GM21360 (cell line): ENCODE measurements at regions not wholly inside any gene's neighbourhood (a gene's known extent, or its start where the extent isn't known, plus 50 kb on each side); places are given as distances from the start of the nearest gene placed in this dataset.

Experiments used
- ATAC-seq: cut with Tn5 transposase; IDR thresholded peaks from one replicate; pipeline ENCODE4 v1.9.1; 2021; ENCODE audit warnings: mild to moderate bottlenecking, moderate library complexity; ENCODE audit not compliant: unreplicated experiment

- no peak for ATAC-seq
Measured at GRCh38 chr6:134381959-134382358, 64.0 kb upstream of the SGK1 start.

GRCh38 chr6:134379599-134379998 lies 61.7 kb upstream of the SGK1 start:
- ATAC-seq, result no peak

- peak; percentile 93 for ATAC-seq
Measured at GRCh38 chr6:134379076-134379475, 61.2 kb upstream of the SGK1 start.

GRCh38 chr6:134378426-134378825 lies 60.5 kb upstream of the SGK1 start:
- no peak for ATAC-seq

GRCh38 chr6:134376785-134377184 lies 58.9 kb upstream of the SGK1 start:
- no peak for ATAC-seq

GRCh38 chr6:134375220-134375580 lies 57.3 kb upstream of the SGK1 start:
- no peak for ATAC-seq

- no peak for ATAC-seq
Measured at GRCh38 chr6:134374491-134375219, 56.7 kb upstream of the SGK1 start.

- ATAC-seq, result no peak
Measured at GRCh38 chr6:134373993-134374392, 56.1 kb upstream of the SGK1 start.

- ATAC-seq, result peak; percentile 89
Measured at GRCh38 chr6:134373282-134373922, 55.5 kb upstream of the SGK1 start.

GRCh38 chr6:134372603-134373281 lies 54.8 kb upstream of the SGK1 start:
- ATAC-seq, result no peak

GRCh38 chr6:134368670-134369069 lies 50.8 kb upstream of the SGK1 start:
- no peak for ATAC-seq
